ENCODE measurements at regions not wholly inside any gene's neighbourhood (a gene's known extent, or its start where the extent isn't known, plus 50 kb on each side); places are given as distances from the start of the nearest gene placed in this dataset.

DNA sequence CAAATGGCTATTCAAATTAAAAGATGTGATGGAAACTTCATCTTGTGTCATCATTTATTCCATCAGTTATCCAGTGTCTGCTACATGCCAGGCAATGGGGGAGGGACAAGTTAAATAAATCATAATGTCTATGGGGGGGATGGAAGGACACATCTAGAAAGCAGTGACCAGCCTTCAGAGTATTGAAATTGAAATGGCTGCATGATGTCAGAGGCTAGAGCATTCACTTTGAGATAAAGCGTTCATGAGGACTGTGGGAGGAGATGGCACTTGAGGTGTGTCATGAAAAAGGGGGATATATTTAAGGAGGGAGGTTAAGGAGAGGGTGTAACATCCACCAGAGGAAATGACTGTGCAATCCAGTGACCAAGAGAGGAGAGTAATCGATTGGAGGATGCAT, 50.6 kb downstream of the SLIT2 start:
- no peak for DNase-seq

DNA sequence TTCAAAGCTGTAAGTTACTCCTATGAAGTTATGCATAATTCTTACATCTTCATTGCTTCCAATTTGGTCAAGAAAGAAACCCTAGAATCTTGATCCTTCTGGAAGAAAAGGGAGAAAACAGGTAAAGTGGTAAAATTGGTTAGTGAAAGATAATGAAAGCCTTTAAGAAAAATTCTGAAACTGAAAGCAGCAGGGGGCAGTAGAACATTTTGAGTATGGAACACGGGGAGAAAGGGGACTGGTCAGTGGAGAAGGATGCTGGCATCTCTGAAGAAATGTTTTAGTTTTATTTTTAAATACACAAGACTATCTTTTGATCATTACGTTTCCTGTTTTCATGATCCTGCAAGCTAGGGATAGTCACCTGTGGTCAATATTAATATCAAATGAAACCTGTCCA, 54.3 kb downstream of the SLIT2 start:
- no peak for DNase-seq

DNA sequence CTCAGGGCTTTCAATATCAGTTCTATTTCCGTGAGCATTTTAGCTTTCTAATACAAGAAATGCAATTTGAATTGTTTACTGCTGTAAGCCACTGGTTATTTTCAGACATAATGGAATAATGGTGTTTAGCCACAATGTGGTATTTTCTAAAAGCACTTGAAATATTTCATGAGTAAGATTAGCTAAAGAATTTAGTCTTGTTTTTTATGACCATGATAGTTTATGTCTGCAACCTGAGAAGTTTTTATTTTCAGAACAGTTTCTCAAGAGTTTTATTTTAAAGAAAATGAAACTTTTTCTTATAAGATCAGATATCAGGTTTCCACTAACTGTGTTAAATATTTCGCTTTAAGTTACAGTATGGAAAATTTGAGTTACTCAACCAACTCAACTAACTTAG, 60.2 kb downstream of the SLIT2 start:
- DNase-seq: no peak

DNA sequence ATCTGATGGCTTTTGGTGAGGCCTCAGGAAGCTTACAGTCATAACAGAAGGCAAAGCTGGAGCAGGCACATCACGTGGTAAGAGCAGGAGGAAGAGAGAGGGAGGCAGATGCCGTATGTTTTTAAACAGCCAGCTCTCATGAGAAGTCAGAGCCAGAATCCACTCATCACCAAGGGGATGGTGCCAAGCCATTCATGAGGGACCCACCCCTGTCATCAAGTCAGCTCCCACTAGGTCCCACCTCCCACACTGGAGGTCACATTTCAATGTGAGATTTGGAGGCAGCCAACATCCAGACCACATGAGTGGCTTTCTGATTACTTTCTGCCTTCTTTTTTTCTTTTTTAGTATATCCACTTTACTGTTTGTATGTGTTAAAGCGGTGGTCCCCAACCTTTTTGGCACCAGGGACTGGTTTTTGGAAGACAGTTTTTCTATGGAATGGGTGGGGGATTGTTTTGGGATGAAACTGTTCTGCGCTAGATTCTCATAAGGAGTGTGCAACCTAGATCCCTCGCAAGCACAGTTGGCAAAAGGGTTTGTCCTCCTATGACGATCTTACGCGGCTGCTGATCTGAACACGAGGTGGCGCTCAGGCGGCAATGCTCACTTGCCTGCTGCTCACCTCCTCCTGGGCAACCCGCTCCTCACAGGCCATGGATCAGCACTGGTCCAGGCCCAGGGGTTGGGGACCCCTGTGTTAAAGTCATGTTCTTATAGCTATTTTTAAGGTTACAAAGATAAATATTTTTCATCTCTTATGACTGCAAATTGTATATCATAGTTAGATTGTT, 61.7 kb downstream of the SLIT2 start:
- DNase-seq: peak in 1 of 2 donors; percentile 1

DNA sequence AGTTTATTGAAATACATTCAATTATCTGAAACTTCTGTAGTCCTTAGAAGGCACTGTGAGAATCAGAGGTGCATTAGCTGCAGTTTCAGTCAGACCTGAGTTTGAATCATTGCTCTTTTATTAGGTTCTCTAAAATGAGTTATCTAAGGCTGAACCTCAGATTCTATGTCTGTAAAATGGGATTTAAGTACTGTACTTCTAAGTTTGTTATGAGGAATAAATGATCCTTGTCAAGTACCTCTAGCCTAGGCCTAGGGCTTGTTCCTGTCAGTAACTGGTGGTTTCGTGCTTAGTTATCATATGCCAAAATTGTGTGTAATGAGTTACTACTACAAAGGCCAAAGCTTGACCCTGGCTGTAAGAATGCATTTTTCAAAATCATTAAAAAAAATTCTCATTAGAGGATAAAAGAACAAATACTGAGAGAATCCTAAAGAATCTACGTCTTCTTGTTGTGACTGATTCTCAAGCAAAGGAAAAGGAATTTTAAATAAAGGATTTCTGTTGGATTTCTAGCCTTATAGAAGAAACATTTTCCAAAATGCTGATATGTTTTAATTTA, 65.8 kb downstream of the SLIT2 start:
- DNase-seq: no peak

DNA sequence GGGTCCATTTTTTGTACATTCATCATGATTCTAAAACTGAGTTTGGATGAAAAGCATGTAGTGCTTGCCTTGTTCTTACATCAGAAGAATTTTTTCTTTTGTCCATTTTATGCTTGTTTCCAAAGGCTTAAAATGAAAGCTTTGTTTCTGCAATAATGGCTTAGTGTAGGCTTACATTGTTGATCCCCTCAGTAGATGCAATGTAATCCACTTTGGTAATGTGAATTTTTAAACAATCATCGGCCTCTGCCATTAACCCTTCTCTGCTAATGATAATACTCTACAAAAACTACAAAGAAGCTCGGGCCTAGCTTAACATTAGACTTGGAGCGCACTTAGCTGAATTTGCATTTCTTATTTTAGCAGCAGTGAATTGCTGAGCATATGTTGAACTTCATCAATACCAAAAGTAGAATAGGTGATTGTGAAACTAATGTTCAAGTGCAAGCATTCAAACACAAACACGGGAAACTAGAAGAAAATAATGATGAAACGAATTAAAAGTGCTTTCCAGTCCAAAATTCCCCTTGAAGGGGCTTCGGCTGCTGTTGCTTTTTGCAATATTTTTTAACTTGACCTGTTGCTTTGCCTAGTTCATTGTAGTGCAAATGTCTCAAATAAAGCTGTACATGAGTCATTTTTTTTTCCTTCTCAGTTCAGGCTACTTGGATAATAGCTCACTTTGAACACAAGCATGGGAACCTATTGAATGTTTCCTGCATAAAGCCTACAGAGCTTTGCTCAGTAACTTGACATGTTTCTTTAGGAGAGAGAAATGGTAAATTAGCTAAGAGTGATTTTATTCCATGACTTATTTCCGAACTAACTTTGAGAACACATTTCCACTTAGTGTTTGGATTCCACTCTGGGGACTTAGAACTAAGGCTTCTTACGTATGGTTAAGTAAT, 66.5 kb downstream of the SLIT2 start:
- no peak for DNase-seq

DNA sequence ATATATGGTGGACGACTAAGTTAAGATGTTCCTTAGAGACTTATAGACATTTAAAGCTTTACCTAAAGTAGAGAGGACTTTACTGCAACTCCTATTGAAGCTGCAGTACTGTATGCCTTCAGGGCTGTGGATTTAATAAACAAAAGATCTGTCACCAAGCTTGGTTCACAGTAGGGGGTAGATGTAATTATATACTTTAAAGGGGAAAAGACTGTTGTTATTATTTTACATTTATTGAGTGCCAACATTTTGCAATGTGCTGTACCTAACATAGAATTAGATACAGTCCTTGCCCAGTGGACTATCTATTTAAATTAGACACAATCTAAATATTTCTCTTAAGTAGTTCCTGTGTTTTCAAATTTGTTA, 67.2 kb downstream of the SLIT2 start:
- no peak for DNase-seq

DNA sequence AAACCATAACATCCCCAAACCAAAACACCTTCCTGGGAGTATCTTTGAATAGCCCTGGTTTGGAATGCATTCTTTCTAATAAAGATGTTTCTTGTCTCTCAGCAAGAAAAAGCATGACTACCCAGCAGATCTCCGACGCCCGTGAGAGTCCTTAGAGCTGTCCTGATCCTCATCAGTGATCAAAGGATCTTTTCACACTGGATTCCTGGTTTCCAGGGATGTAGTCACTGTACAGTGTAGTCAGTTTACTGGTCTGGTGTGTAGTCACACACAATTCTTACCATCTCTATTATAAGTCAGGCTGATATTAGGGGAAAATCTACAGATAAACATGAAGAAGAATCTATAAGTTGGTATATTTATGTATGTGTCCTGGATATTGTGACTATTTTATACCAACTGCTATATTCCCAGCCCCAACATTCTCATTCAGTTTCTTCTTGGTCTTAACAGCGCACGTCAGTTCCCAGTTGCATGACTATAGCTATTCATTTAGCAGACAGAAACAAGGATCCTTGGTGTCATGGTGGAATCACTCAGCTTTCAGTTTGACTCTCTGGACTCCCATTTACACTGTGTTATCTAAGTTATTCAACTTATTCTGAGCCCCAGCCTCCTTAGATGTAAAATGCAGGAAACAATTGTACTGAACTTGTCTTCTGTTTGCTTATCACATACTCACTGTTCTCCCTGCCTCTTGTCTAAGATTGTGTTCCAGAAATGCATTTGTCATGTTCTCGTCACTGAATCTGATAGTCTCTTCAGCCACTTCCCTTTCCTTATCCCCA, 68.3 kb downstream of the SLIT2 start:
- DNase-seq: no peak

DNA sequence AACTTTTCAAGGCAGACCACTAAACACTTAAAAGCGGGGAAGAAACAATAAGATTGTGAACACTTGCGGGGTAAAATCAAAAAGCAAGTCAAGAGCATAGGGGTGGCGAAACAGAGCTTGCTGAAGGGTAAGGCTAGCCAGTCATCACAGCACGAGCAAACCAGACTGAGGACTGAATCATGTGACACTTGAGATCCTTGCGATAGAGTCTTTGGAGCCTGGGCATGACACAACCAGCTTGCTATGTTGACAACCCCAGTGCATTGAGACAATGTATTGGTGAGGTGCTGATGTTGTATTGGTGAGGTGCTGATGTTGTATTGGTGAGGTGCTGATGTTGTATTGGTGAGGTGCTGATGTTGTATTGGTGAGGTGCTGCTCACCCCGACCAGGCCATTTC, 72.3 kb downstream of the SLIT2 start:
- DNase-seq: no peak

DNA sequence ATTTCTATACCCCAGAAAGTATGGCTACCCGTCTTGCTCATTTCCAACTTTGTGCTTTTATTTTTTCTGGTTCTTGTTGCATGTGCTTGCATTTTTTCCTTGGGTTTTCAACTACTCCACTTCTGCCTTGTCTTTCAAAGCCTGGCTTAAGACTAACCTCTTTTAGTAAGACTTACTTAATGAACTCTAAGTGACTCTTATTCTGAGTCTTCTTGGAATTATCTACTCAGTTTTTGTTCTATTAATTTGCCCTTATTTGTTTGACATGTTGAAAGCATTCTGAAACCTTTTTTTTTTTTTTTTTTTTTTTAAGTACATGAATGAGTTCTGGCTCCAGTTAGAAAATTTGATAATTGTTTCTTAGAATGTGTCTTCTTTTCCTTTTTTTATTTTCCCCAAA, 74.8 kb downstream of the SLIT2 start:
- DNase-seq: no peak

DNA sequence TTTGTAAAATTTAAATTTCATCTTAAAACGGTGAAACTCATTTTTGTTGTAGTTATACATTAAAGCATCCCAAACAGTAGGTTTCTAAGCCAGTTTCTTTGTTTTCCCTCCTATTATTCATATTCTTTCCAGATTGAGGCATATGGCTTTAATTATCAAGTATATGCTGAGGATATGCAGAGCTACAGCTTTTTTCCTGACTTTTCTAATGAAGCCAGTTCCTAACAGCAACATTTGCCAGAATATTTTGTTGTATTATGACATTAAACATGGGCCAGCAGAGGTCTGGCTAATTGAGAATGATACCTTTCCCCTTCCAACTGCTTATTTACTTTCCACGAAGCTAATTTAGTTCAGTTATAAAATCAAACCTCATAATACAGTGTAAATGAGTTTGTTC, 75.3 kb downstream of the SLIT2 start:
- no peak for DNase-seq

- no peak for DNase-seq
Observed at GRCh38 chr4:20327808-20328207, 76.1 kb downstream of the SLIT2 start.

DNA sequence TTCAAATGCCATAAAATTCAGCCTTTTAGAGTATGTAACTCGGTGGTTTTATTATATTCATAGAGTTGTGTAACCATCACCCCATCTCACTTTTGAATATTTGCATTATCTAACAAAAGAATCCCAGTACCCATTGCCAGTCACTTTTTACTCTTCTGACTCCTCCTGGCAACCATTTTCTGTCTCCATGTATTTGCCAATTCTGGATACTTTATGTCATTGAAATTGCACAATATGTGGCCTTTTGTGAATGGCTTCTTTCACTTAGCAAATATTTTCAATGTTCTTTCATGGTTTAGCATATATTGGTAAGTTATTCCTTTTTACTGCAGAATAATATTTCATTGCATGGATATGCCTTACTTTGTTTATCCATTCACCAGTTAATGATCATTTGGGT, 79.9 kb downstream of the SLIT2 start:
- DNase-seq: no peak

- no peak for DNase-seq
Observed at GRCh38 chr4:20333141-20333715, 81.5 kb downstream of the SLIT2 start.

GRCh38 chr4:20337261-20337664, 85.6 kb downstream of the SLIT2 start:
- no peak for DNase-seq

DNA sequence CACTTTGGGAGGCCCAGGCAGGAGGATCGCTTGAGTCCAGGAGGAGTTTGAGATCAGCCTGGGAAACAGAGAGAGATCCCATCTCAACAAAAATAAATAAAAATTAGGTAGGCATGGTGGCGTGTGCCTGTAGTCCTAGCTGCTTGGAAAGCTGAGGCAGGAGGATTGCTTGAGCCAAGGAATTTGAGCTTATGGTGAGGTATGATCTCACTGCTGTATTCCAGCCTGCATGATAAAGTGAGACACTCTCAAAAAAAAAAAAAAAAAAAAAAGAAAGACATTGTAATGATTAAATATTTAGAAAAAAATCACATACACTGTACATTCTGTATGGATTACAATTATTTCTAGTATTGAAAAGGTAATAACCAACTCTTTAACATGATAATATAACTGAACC, 87.1 kb downstream of the SLIT2 start:
- DNase-seq: no peak

GRCh38 chr4:20341134-20341738, 89.5 kb downstream of the SLIT2 start:
- DNase-seq: no peak

GRCh38 chr4:20347531-20347930, 95.8 kb downstream of the SLIT2 start:
- no peak for DNase-seq

DNA sequence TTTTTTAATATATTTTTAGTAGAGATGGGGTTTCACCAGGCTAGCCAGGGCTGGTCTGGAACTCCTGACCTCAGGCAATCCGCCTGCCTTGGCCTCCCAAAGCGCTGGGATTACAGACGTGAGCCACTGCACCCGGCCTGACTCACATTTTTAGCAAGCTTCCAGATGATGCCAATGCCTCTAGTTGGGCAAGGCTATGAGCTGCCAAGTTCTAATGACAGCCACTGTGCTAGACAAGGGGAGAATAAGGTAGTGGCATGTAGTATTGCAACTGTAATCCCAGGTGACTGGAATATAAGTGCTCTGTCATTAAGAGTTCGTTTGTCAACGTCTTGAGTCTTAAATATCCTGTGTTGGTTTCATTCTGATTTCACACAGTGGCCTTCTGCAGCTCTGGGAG, 96.7 kb downstream of the SLIT2 start:
- DNase-seq: no peak

DNA sequence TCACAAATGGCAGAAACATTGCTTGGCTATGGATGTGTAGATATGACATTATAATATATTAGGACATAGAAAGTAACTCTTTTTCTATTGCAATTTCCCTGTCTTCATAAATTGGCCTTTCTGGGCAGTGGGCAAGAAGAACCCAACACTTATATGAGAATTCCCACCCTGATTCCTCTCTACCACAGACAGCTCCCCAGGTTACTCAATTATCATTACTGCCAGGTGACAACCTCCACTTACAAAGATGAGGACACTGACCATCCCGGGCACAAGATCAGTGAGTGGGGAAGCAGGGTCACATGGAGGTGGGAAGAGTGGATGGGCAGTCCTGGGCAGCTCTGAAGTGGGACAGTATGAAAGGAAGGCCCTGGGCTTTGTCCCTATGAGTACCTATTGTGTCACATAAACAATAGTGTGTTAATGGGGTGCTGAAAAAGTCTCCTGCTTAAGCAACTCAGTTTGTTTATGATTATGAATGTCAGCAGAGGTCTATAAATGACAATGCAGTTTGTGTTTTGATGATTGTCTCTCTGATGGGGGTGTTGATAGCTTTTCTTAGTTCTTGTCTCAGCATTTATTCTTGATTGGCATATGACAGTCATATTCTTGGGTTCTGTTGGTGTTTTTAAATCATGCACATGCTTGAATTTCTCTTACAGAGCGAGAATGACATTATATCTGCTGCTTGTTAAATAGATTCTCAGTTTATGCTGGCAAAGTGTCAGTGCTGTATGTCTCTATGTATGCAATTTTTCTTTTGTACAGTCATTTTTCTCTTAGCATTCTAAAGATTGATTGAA, 99.9 kb downstream of the SLIT2 start:
- DNase-seq: no peak

- no peak for DNase-seq
Observed at GRCh38 chr4:20352163-20352431, 100.4 kb downstream of the SLIT2 start.

DNA sequence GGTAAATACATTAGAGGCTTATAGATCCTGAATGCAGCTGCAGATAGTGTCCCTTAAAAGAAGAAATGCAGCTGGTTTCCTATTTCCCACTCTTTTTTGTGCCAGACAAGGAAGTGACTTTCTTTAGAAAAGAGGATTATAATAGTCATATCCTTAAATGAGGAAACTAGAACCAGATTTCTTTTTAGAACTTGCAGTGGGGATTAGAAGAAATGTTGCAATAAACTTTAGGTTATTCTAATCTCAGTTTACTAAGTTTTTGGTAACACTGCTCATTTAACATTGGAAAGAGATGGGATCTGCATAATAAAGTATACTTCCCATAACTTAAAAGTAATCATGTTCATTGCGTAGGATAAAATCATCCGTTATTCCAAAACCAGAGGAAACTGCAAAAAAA, 101.9 kb downstream of the SLIT2 start:
- no peak for DNase-seq

All from stimulated activated CD4-positive, alpha-beta T cell treated with anti-CD3 and anti-CD28 coated beads, Interleukin-2, amount 100 ng/mL, for 24 hours (primary cell).